HCT116 (cell line): ENCODE measurements at regions not wholly inside any gene's neighbourhood (a gene's known extent, or its start where the extent isn't known, plus 50 kb on each side); places are given as distances from the start of the nearest gene placed in this dataset.

Experiments used
- CEBPB ChIP-seq: IDR thresholded peaks from 2 replicates; pipeline ENCODE4 v1.6.1; 2012; ENCODE audit warnings: low read depth
- CTCF ChIP-seq, 3 experiments: fragments of 200-600 bp in 1 of 3; sonication (generic) in 1 of 3; IDR thresholded peaks in 2 of 3; conservative IDR thresholded peaks in 1 of 3; 2 replicates each; pipeline ENCODE4 v1.5.1; 2012 to 2017; ENCODE audit warnings: low read depth in 2 of 3, low read length in 2 of 3, antibody characterized with exemption in 1 of 3, borderline replicate concordance in 1 of 3, control low read depth in 1 of 3, mild to moderate bottlenecking in 1 of 3, mixed read lengths in 1 of 3, mixed run types in 1 of 3, moderate library complexity in 1 of 3; ENCODE audit not compliant: insufficient read depth in 1 of 3
- EZH2 ChIP-seq: fragments of 200-600 bp; sonication (generic); IDR thresholded peaks from 2 replicates; pipeline ENCODE4 v1.6.1; 2017; ENCODE audit warnings: antibody characterized with exemption, mixed run types
- EZH2phosphoT487 ChIP-seq: fragments of 200-600 bp; IDR thresholded peaks from 2 replicates; pipeline ENCODE4 v1.6.1; 2018; ENCODE audit warnings: antibody characterized with exemption, borderline replicate concordance
- POLR2A ChIP-seq: IDR thresholded peaks from 2 replicates; pipeline ENCODE4 v1.7.0; 2011; ENCODE audit warnings: borderline replicate concordance; ENCODE audit not compliant: insufficient read depth, insufficient read length; ENCODE audit errors: extremely low read depth
- POLR2AphosphoS5 ChIP-seq: IDR thresholded peaks from 2 replicates; pipeline ENCODE4 v1.6.1; 2011; ENCODE audit warnings: mild to moderate bottlenecking, low read depth, low read length, moderate library complexity
- RAD21 ChIP-seq: IDR thresholded peaks from 2 replicates; pipeline ENCODE4 v1.6.1; 2012; ENCODE audit warnings: low read depth, mild to moderate bottlenecking
- REST ChIP-seq: IDR thresholded peaks from 2 replicates; pipeline ENCODE4 v1.6.1; 2012; ENCODE audit warnings: low read depth
- SP1 ChIP-seq: IDR thresholded peaks from 2 replicates; pipeline ENCODE4 v1.6.1; 2012; ENCODE audit warnings: low read depth
- SRF ChIP-seq: IDR thresholded peaks from 2 replicates; pipeline ENCODE4 v1.6.1; 2012; ENCODE audit warnings: low read depth
- YY1 ChIP-seq: IDR thresholded peaks from 2 replicates; pipeline ENCODE4 v1.6.1; 2011; ENCODE audit warnings: low read length, low read depth, moderate library complexity, mild to moderate bottlenecking; ENCODE audit not compliant: insufficient replicate concordance; ENCODE audit errors: extremely low read depth
- ZFX ChIP-seq: fragments of 450-650 bp; IDR thresholded peaks from 2 replicates; pipeline ENCODE4 v1.6.1; 2017

GRCh38 chr15:97162805-97163495, 797.6 kb upstream of the ARRDC4 start:
- no peak for TF ChIP-seq CTCF (IDR thresholded peaks at IDR 0.05 in 2 of 3, conservative IDR thresholded peaks at IDR 0.05 in 1 of 3; ENCODE audit: borderline replicate concordance in 1 of 3, insufficient read depth in 1 of 3, low read depth in 2 of 3, low read length in 2 of 3)
- no peak for TF ChIP-seq EZH2phosphoT487
- no peak for TF ChIP-seq SP1
- no peak for TF ChIP-seq POLR2A
- TF ChIP-seq POLR2AphosphoS5: no peak
- TF ChIP-seq EZH2: no peak
- no peak for TF ChIP-seq REST
- no peak for TF ChIP-seq RAD21
- no peak for TF ChIP-seq ZFX
- TF ChIP-seq YY1: no peak
- no peak for TF ChIP-seq SRF
- TF ChIP-seq CEBPB: no peak
